Astrocyte (in vitro differentiated cells and primary cell): ENCODE measurements at regions not wholly inside any gene's neighbourhood (a gene's known extent, or its start where the extent isn't known, plus 50 kb on each side); places are given as distances from the start of the nearest gene placed in this dataset.
"Not testable (repeated sequence)": the region's sequence is repeated elsewhere in the genome, so short reads cannot be mapped to it uniquely, and the experiment has no call there.

Experiments
- DNase-seq: peaks from one replicate; pipeline ENCODE4 v3.0.0-alpha.2; 2010; ENCODE audit warnings: low read depth
- FAIRE-seq: peaks from 2 replicates; lab custom pipeline; 2011; peaks lifted over from hg19 to GRCh38; lab: Jason Lieb, UNC
- H2AFZ ChIP-seq: 2 replicates; pipeline ENCODE4 v1.6.0; 2012; ENCODE audit warnings: low read depth, low read length, inconsistent platforms
- H3K27ac ChIP-seq: 2 replicates; pipeline ENCODE4 v1.5.1; 2011; ENCODE audit warnings: low read depth, low read length, inconsistent platforms
- H3K27me3 ChIP-seq: 2 replicates; pipeline ENCODE4 v1.6.0; 2011; ENCODE audit warnings: low read length, inconsistent platforms; ENCODE audit not compliant: insufficient read depth
- H3K36me3 ChIP-seq: 2 replicates; pipeline ENCODE4 v1.5.1; 2011; ENCODE audit warnings: low read length, inconsistent platforms; ENCODE audit not compliant: insufficient read depth
- H3K4me1 ChIP-seq: 2 replicates; pipeline ENCODE4 v1.5.1; 2011; ENCODE audit warnings: low read length, inconsistent platforms; ENCODE audit not compliant: insufficient read depth
- H3K4me2 ChIP-seq: 2 replicates; pipeline ENCODE4 v1.6.0; 2012; ENCODE audit warnings: low read length, inconsistent platforms
- H3K4me3 ChIP-seq: 2 replicates; pipeline ENCODE4 v1.5.1; 2011; ENCODE audit warnings: low read depth, mild to moderate bottlenecking, low read length, inconsistent platforms; ENCODE audit not compliant: insufficient read depth
- H3K79me2 ChIP-seq: 2 replicates; pipeline ENCODE4 v1.6.0; 2012; ENCODE audit warnings: mild to moderate bottlenecking, low read length, inconsistent platforms; ENCODE audit not compliant: insufficient read depth
- H3K9ac ChIP-seq: 2 replicates; pipeline ENCODE4 v1.6.0; 2012; ENCODE audit warnings: mild to moderate bottlenecking, low read length, inconsistent platforms
- H3K9me3 ChIP-seq: 2 replicates; pipeline ENCODE4 v1.5.1; 2012; ENCODE audit warnings: low read depth, mild to moderate bottlenecking, low read length, inconsistent platforms; ENCODE audit not compliant: insufficient read depth
- H4K20me1 ChIP-seq: 2 replicates; pipeline ENCODE4 v1.6.0; 2012; ENCODE audit warnings: low read length, inconsistent platforms; ENCODE audit not compliant: insufficient read depth
- H3K27ac Mint-ChIP-seq: one replicate; pipeline ENCODE4 v1.8.0; 2021; ENCODE audit warnings: mild to moderate bottlenecking, mixed read lengths; ENCODE audit not compliant: unreplicated experiment
- H3K27me3 Mint-ChIP-seq: one replicate; pipeline ENCODE4 v1.8.0; 2021; ENCODE audit warnings: low read depth, mixed read lengths; ENCODE audit not compliant: unreplicated experiment
- H3K36me3 Mint-ChIP-seq: one replicate; pipeline ENCODE4 v1.8.0; 2021; ENCODE audit warnings: low read depth, mixed read lengths; ENCODE audit not compliant: unreplicated experiment
- H3K4me1 Mint-ChIP-seq: one replicate; pipeline ENCODE4 v1.8.0; 2021; ENCODE audit warnings: low read depth, mixed read lengths; ENCODE audit not compliant: unreplicated experiment
- H3K4me3 Mint-ChIP-seq: one replicate; pipeline ENCODE4 v1.8.0; 2021; ENCODE audit warnings: mild to moderate bottlenecking, moderate library complexity, mixed read lengths; ENCODE audit not compliant: unreplicated experiment
- H3K9me3 Mint-ChIP-seq: one replicate; pipeline ENCODE4 v1.8.0; 2021; ENCODE audit warnings: mild to moderate bottlenecking, mixed read lengths; ENCODE audit not compliant: unreplicated experiment
- EZH2 ChIP-seq: IDR thresholded peaks from 2 replicates; pipeline ENCODE4 v1.6.1; 2012; ENCODE audit warnings: mild to moderate bottlenecking, low read length, inconsistent platforms; ENCODE audit not compliant: insufficient read depth
- TF ChIP-seq, protein P1 (sequence below): IDR thresholded peaks from 2 replicates; pipeline ENCODE4 v1.5.1; 2011; ENCODE audit warnings: low read depth, mild to moderate bottlenecking, inconsistent platforms, low read length, moderate library complexity; ENCODE audit not compliant: insufficient read depth

DNA sequence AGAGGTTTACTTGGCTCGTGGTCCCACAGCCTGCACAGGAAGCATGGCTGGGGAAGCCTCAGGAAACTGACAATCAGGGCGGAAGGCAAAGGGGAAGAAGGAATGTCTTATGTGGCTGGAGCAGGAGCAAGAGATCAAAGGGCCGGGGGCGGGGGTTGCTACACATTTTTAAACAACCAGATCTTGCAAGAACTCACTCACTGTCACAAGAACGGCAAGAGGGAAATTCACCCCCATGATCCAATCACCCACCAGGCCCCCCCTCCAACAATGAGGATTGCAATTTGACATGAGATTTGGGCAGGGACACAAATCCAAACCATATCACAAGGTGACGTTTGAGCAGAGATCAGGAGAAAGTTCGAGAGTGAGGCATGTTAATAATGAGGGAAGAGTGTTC lies 163.7 kb upstream of the RPH3A start:
- Mint-ChIP-seq H3K9me3 (peaks cover 3% of the 10 kb centered on the region), H3K4me1 (peaks cover 6% of the 10 kb centered on the region)

DNA sequence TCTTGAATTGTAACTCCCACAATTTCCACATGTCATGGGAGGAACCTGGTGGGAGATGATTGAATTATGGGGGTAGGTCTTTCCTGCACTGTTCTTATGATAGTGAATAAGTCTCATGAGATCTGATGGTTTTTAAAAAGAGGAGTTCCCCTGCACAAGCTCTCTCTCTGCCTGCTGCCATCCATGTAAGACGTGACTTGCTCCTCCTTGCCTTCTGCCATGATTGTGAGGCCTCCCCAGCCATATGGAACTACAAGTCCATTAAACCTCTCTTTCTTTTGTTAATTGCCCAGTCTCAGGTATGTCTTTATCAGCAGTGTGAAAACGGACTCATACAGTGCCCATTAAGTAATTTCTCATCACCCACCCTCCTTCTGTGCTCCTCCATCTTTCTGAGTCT lies 159.6 kb upstream of the RPH3A start:
- not testable (repeated sequence) for H3K27ac ChIP-seq, H3K9me3 Mint-ChIP-seq, H3K27ac Mint-ChIP-seq, H3K4me2 ChIP-seq, H3K27me3 ChIP-seq, H3K4me1 Mint-ChIP-seq, FAIRE-seq, H3K79me2 ChIP-seq, H3K4me3 ChIP-seq, H3K36me3 ChIP-seq, DNase-seq, H4K20me1 ChIP-seq, H3K9me3 ChIP-seq, H3K36me3 Mint-ChIP-seq, H3K4me1 ChIP-seq, H3K9ac ChIP-seq, H3K4me3 Mint-ChIP-seq, H2AFZ ChIP-seq
- H3K27me3 Mint-ChIP-seq: peaks cover 17% of the 10 kb centered on the region

More for the DNA sequence above, 163.7 kb upstream of the RPH3A start:
- no peaks in the 10 kb centered on the region for H4K20me1 ChIP-seq
- H3K79me2 ChIP-seq: no peaks in the 10 kb centered on the region
- H3K9me3 ChIP-seq: no peaks in the 10 kb centered on the region
- Mint-ChIP-seq H3K27ac (no peak overlapping the region), H3K27me3 (peaks cover 13% of the 10 kb centered on the region), H3K4me3 (no peak overlapping the region), H3K36me3 (peaks cover 1% of the 10 kb centered on the region)
- H3K4me3 ChIP-seq: no peak overlapping the region
- FAIRE-seq (no peak), DNase-seq (no peak)
- no peak overlapping the region for H3K9ac ChIP-seq
- TF ChIP-seq, protein P1, sequence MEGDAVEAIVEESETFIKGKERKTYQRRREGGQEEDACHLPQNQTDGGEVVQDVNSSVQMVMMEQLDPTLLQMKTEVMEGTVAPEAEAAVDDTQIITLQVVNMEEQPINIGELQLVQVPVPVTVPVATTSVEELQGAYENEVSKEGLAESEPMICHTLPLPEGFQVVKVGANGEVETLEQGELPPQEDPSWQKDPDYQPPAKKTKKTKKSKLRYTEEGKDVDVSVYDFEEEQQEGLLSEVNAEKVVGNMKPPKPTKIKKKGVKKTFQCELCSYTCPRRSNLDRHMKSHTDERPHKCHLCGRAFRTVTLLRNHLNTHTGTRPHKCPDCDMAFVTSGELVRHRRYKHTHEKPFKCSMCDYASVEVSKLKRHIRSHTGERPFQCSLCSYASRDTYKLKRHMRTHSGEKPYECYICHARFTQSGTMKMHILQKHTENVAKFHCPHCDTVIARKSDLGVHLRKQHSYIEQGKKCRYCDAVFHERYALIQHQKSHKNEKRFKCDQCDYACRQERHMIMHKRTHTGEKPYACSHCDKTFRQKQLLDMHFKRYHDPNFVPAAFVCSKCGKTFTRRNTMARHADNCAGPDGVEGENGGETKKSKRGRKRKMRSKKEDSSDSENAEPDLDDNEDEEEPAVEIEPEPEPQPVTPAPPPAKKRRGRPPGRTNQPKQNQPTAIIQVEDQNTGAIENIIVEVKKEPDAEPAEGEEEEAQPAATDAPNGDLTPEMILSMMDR: no peak
- no peak for TF ChIP-seq EZH2
- no peaks in the 10 kb centered on the region for H3K36me3 ChIP-seq
- no peaks in the 10 kb centered on the region for H3K4me1 ChIP-seq
- no peaks in the 10 kb centered on the region for H3K27me3 ChIP-seq
- H2AFZ ChIP-seq: no peak overlapping the region
- no peak overlapping the region for H3K4me2 ChIP-seq
- no peak overlapping the region for H3K27ac ChIP-seq

DNA sequence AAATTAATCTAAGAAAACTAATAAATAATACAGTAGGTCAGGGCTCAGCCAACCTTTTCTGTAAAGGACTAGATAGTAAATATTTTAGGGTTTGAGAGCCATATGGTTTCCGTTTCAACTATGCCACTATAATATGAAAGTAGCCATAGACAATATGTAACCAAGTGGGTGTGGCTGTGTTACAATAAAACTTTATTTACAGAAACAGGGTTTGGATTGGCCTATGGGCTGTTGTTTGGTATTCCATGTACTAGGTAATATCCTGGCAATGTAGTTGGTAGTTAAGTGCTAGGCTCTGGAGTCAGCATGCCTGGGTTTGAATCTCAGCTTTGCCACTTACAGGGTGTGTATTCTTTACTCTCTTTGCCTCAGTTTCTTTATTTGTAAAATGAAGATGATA lies 156.5 kb upstream of the RPH3A start:
- FAIRE-seq (no peak), DNase-seq (no peak)
- Histone ChIP-seq H3K9ac (no peak overlapping the region), H4K20me1 (no peaks in the 10 kb centered on the region), H3K9me3 (no peaks in the 10 kb centered on the region), H3K27me3 (no peaks in the 10 kb centered on the region), H3K79me2 (no peaks in the 10 kb centered on the region), H3K4me3 (no peak overlapping the region), H2AFZ (no peak overlapping the region), H3K36me3 (no peaks in the 10 kb centered on the region), H3K27ac (no peak overlapping the region), H3K4me2 (no peak overlapping the region), H3K4me1 (no peaks in the 10 kb centered on the region)
- H3K4me1 Mint-ChIP-seq: no peaks in the 10 kb centered on the region
- peaks cover 7% of the 10 kb centered on the region for H3K9me3 Mint-ChIP-seq
- H3K36me3 Mint-ChIP-seq: peaks cover 1% of the 10 kb centered on the region
- TF ChIP-seq EZH2: no peak
- TF ChIP-seq, protein P1: no peak
- no peak overlapping the region for H3K27ac Mint-ChIP-seq
- H3K27me3 Mint-ChIP-seq: peaks cover 24% of the 10 kb centered on the region
- no peak overlapping the region for H3K4me3 Mint-ChIP-seq
